Muscle of leg (tissue), 3 donors: ENCODE measurements at regions not wholly inside any gene's neighbourhood (a gene's known extent, or its start where the extent isn't known, plus 50 kb on each side); places are given as distances from the start of the nearest gene placed in this dataset.
"Not testable (repeated sequence)": the region's sequence is repeated elsewhere in the genome, so short reads cannot be mapped to it uniquely, and the experiment has no call there.

Experiments
- DNase-seq: peaks from one replicate; pipeline ENCODE4 v3.0.0; 2013
- H3K27ac ChIP-seq: one replicate; pipeline ENCODE4 v1.5.1; 2013; ENCODE audit warnings: mild to moderate bottlenecking, low read length, control low read depth
- H3K27me3 ChIP-seq: one replicate; pipeline ENCODE4 v1.6.1; 2013; ENCODE audit warnings: low read length; ENCODE audit not compliant: control insufficient read depth, insufficient read depth
- H3K36me3 ChIP-seq: one replicate; pipeline ENCODE4 v1.6.1; 2013; ENCODE audit warnings: low read length; ENCODE audit not compliant: control insufficient read depth, insufficient read depth
- H3K4me1 ChIP-seq: one replicate; pipeline ENCODE4 v1.6.1; 2013; ENCODE audit warnings: low read length; ENCODE audit not compliant: control insufficient read depth, insufficient read depth
- H3K4me3 ChIP-seq: one replicate; pipeline ENCODE4 v1.5.1; 2013; ENCODE audit warnings: low read length, control low read depth
- H3K9me3 ChIP-seq: replicated peaks from 2 replicates; pipeline ENCODE4 v1.6.1; 2013; ENCODE audit warnings: low read depth, low read length; ENCODE audit not compliant: control insufficient read depth
- WGBS: methylation state at CpG from one replicate; pipeline ENCODE4 v1.1.5; 2013; ENCODE audit warnings: missing lambda C conversion rate; ENCODE audit not compliant: insufficient coverage; 5-methylcytosine and 5-hydroxymethylcytosine counted together

GRCh38 chr4:97013309-97013708 is 1130.0 kb downstream of the STPG2 start:
- H3K4me1 ChIP-seq: no peaks in the 10 kb centered on the region
- no peaks in the 10 kb centered on the region for H3K9me3 ChIP-seq
- no CpG with 5 or more reads among the region's 3 CpGs for WGBS
- no peaks in the 10 kb centered on the region for H3K36me3 ChIP-seq
- DNase-seq: no peak
- no peaks in the 10 kb centered on the region for H3K27me3 ChIP-seq
- no peak overlapping the region for H3K27ac ChIP-seq
- no peak overlapping the region for H3K4me3 ChIP-seq

GRCh38 chr4:97013711-97014110 is 1129.6 kb downstream of the STPG2 start:
- no peaks in the 10 kb centered on the region for H3K4me1 ChIP-seq
- DNase-seq: peak; percentile 3
- no peaks in the 10 kb centered on the region for H3K36me3 ChIP-seq
- H3K27me3 ChIP-seq: no peaks in the 10 kb centered on the region
- WGBS: no CpG with 5 or more reads among the region's 2 CpGs
- H3K4me3 ChIP-seq: no peak overlapping the region
- H3K9me3 ChIP-seq: no peaks in the 10 kb centered on the region
- H3K27ac ChIP-seq: no peak overlapping the region

DNA sequence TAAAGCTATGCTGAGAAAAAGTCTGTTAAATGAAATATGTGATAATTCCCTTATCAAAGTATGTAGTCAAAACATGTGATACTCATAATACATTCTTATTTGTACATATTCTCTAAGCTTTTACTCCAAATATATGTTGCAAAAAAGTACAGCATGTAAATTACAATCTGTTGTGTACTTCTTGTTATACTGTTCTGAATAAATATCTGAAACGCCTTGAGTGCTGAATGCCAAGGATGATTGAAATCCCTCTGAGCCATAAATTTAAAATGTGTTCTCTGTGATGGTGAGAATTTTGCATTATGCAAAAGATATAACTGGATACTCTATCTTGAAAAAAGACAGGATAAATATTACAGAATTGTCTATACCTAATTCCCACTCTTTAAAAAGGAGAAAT is 1128.0 kb downstream of the STPG2 start:
- DNase-seq: no peak
- no peak overlapping the region for H3K27ac ChIP-seq
- no peaks in the 10 kb centered on the region for H3K4me1 ChIP-seq
- H3K27me3 ChIP-seq: no peaks in the 10 kb centered on the region
- no peak overlapping the region for H3K4me3 ChIP-seq
- no peaks in the 10 kb centered on the region for H3K36me3 ChIP-seq
- H3K9me3 ChIP-seq: no peaks in the 10 kb centered on the region
- WGBS: no CpG with 5 or more reads among the region's 1 CpG

DNA sequence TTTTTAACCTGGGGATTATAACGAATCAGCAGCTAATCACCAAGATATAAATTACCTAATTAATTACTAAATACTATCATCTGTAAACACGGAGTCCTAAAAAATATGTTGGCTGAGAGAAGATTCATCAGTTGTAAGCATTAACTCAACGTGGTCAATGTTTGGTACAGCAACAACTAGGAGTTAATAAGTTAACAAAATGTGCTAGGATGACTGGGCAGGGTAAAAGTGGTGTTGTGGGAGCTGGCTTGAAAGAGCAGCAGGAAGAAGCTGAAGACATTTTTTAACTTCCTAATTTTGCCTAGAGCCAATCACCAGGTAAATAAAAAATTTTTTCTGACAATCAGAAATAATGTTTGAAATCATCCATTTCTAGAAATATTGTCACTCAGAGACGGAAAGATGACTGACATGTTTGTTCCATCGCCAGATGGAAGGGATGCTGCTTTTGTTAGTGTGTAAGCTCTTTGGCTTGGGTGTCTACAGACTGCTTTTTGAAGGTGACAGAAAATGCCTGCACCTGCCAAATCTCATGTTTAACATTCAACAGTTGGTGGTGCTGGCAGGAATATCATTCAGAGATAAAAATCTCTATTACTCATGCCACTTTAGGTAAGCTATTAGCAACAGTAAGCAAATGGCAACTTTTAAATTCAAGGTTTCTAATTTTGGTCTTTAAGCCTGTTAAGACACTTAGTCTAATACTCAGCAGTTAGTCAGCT is 1126.9 kb downstream of the STPG2 start:
- Histone ChIP-seq H3K4me1 (no peaks in the 10 kb centered on the region), H3K4me3 (no peak overlapping the region), H3K27me3 (no peaks in the 10 kb centered on the region), H3K9me3 (no peaks in the 10 kb centered on the region), H3K27ac (no peak overlapping the region), H3K36me3 (no peaks in the 10 kb centered on the region)
- 60% methylated on average over 1 of the region's 5 CpGs for WGBS
- DNase-seq: no peak

DNA sequence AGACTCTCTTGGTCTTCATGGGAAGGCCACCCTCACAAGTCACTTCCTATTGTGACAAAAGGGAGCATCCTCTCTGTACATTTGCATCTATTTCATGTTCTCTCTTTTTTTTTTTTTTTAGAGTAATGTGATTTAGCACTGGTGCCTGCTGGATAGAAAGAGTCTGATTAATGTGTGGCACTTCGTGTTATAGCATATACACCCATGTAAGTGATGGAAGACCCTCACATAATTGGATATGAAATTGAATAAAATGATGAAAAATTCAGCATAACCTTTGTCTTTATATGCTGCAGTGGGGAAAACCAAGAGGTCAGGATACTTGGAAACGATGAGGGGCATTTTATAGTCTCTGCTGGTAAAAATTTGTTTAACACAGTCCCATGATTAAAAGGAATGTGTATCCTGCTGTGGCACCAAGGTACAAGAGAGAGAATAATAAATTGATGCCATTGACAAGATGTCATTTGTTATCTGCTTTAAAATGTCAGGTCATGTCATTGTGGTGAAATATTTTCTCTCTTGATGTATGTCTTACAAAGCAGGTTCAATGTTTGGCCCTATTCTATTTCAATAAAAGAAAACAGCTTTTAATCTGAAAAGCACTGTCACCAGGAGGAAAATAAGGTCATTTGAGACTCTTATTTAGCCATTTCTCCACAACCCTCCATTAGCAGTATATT is 1115.4 kb downstream of the STPG2 start:
- Histone ChIP-seq H3K9me3 (no peaks in the 10 kb centered on the region), H3K27me3 (no peaks in the 10 kb centered on the region), H3K4me3 (no peak overlapping the region), H3K36me3 (no peaks in the 10 kb centered on the region), H3K27ac (no peak overlapping the region), H3K4me1 (no peaks in the 10 kb centered on the region)
- no peak for DNase-seq
- no CpG with 5 or more reads among the region's 2 CpGs for WGBS

DNA sequence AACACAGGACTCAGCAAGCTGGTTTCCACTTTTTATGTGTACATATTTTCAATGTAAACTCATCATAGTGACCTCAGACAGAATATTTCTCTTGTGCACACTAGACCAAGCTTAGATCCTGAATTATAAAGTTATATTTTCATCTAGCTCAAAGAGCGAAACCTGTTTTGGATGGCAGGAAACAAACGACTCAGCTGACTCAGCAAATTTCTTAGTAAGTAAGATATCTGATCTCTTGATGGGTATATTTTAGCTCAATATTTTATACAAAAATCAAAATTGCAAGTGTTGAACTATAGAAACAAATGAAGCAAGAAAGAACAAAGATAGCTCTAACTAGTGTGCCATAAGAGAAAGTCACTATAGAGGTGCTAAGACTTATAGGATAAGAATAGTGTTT is 1114.5 kb downstream of the STPG2 start:
- DNase-seq: no peak
- Histone ChIP-seq H3K36me3 (no peaks in the 10 kb centered on the region), H3K27me3 (no peaks in the 10 kb centered on the region), H3K4me1 (no peaks in the 10 kb centered on the region), H3K9me3 (no peaks in the 10 kb centered on the region), H3K27ac (no peak overlapping the region), H3K4me3 (no peak overlapping the region)
- WGBS: no CpG with 5 or more reads among the region's 2 CpGs

GRCh38 chr4:97037411-97038145 is 1105.7 kb downstream of the STPG2 start:
- H3K27ac ChIP-seq, H3K9me3 ChIP-seq, H3K4me3 ChIP-seq, H3K36me3 ChIP-seq, DNase-seq, H3K27me3 ChIP-seq, H3K4me1 ChIP-seq: not testable (repeated sequence)
- WGBS: 64% methylated on average over 10 of the region's 12 CpGs

DNA sequence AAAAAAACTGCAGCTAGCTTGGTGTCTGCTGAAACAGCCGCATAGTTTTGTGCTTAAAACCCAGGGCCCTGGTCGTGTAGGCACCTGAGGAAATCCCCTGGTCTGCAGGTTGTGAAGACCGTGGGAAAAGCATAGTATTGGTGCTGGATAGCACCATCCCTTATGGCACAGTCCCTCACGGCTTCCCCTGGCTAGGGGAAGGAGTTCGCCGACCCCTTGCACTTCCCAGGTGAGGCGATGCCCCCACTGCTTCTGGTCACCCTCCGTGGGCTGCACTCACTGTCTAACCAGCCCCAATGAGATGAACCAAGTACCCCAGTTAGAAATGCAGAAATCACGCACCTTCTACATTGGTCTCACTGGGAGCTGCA is 1105.1 kb downstream of the STPG2 start:
- no peak overlapping the region for H3K27ac ChIP-seq
- H3K4me3 ChIP-seq: no peak overlapping the region
- no peak for DNase-seq
- H3K36me3 ChIP-seq: no peaks in the 10 kb centered on the region
- no peaks in the 10 kb centered on the region for H3K9me3 ChIP-seq
- no peaks in the 10 kb centered on the region for H3K4me1 ChIP-seq
- WGBS: 66% methylated on average over 3 of the region's 9 CpGs
- no peaks in the 10 kb centered on the region for H3K27me3 ChIP-seq

DNA sequence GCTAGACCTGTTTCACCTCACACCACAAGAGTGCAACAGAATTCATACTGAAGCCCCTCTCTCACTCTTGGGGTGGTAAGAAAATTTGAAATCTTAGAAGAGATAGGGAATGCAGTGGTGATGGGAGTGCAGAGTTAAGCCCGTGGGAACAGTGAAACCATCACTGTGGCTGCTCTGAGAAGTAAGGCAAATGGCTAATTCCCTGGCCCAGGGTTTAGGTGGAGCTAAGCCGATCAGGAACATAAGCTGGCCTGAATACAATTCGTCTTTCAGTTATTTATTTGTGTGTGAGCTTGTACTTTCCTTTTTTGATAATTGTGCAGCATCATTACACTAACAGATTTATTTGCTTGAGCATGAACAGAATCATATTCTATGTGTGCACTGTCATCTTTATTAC is 1070.6 kb downstream of the STPG2 start:
- Histone ChIP-seq H3K4me1 (no peaks in the 10 kb centered on the region), H3K27me3 (no peaks in the 10 kb centered on the region), H3K4me3 (no peak overlapping the region), H3K27ac (no peak overlapping the region), H3K9me3 (no peaks in the 10 kb centered on the region), H3K36me3 (no peaks in the 10 kb centered on the region)
- no peak for DNase-seq
- 57% methylated on average over 1 of the region's 3 CpGs for WGBS

DNA sequence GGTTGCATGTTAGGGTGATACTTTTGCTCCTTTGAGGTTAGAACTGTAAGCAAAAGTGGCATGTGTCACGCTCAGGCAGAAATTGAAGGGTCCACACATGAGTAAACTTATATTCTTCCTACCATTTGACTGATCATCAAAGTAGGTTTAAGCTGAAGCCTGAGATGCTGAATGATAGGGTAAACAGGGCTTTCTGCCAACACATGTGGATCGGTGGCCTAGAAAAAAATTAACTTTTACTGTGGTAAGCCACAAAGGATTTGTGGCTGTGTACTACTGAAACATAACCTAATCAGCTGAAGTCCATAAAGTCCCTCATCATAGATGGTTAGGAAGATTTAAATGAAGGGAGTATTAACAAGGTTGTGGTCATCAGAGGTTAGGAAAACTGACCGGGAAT is 1070.1 kb downstream of the STPG2 start:
- Histone ChIP-seq H3K9me3 (no peaks in the 10 kb centered on the region), H3K36me3 (no peaks in the 10 kb centered on the region), H3K27me3 (no peaks in the 10 kb centered on the region), H3K27ac (no peak overlapping the region), H3K4me3 (no peak overlapping the region), H3K4me1 (no peaks in the 10 kb centered on the region)
- DNase-seq: no peak
- no CpG with 5 or more reads among the region's 3 CpGs for WGBS
